Glomerular endothelial cell (primary cell): ENCODE measurements at regions not wholly inside any gene's neighbourhood (a gene's known extent, or its start where the extent isn't known, plus 50 kb on each side); places are given as distances from the start of the nearest gene placed in this dataset.

ENCODE experiments used
- DNase-seq: peaks from one replicate; pipeline ENCODE4 v3.0.0-alpha.2; 2011; ENCODE audit warnings: low read depth, low spot score; ENCODE audit errors: extremely low read depth

DNA sequence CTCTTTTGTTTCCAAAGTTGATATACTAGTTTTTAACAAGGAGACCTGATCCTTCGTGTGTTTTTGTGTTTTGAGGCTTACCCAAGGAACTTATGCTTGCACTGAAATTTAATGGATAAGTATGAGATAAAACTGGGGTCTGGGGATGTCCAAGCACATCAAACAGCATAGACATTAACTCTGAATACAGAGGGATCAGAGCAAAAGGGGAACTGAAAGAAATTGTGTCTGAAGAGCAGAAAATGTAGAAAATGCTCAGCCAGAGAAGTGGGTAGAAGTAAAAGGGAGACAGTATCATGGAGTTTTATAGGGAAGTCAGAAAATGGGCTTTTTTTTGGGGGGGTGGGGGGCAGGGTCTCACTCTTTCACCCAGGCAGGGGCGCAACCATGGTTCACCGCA is 695.4 kb downstream of the ARAP2 start:
- no peak for DNase-seq

DNA sequence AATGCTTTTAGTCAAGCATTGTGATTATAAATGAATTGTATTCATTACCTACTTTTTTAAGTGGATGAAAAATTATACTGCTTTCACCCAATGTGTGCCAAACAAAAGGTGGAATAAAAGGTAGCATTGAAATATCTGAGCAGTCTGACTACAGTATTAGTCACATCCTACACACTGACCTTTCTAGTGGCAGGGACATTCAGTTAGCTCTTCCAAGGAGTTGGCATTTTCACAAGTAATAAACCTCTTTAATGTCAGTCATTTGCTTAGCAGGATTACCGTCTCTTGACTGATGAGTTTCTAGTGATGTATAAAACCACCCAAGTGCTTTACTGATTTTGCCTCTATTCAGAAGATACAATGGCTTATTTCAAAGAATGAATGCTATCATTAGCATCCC is 687.9 kb downstream of the ARAP2 start:
- DNase-seq: no peak

- DNase-seq: no peak
Measured at GRCh38 chr4:35559559-35560365, 684.6 kb downstream of the ARAP2 start.

DNA sequence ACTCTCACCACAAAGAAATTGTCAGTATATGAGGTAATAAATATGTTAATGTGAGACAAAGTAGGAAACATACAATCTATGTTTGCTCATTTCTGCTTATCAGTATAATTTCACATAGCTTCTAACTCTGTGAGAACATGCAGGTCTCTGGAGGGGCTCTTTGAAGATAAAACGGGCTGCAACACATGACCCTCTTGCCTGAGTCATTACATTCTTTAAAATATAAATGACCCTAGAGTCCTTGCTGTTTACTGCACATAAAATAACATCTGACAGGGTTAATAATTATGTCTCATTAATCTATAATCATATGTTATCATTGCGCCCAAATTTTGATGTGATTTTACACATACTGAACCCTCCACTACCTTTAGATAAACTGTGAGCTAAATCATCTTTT is 681.5 kb downstream of the ARAP2 start:
- no peak for DNase-seq

DNA sequence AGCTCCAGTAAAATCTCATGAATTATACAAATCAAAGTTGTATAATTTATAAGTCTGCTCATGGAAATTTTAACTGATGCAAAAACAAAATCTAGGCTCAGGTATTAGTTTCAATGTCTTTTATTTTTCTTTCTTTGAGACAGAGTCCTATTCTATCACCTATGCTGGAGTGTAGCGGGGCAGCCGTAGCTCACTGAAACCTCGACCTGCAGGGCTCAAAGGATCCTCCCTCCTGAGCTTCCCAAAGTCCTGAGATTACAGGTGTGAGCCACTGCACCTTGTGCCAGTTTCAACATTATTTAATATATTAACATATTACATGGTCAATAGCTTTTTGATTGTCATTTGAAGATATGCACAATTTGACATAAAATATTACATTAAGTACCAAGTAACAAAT is 678.7 kb downstream of the ARAP2 start:
- no peak for DNase-seq

- DNase-seq: no peak
Measured at GRCh38 chr4:35591035-35591434, 653.3 kb downstream of the ARAP2 start.

GRCh38 chr4:35604252-35604651 is 640.1 kb downstream of the ARAP2 start:
- DNase-seq: no peak

DNA sequence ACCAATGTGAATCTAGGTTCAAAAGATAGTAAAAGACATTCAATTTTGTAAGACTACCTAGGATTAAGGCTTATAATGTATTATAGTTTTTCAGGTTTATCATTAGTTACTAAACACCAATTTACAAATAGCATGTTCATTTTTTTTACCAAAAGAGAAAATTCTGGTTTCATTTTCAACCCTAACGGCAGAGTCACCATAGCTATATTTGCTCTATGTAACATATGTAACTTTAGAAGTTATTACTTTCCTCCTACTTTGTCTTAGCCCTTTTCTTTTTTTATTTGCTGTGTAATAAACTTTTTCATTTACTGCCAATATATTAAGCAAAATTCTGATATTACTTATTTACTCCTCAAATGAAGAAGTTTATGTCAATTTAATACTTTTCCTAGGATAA is 639.6 kb downstream of the ARAP2 start:
- no peak for DNase-seq

DNA sequence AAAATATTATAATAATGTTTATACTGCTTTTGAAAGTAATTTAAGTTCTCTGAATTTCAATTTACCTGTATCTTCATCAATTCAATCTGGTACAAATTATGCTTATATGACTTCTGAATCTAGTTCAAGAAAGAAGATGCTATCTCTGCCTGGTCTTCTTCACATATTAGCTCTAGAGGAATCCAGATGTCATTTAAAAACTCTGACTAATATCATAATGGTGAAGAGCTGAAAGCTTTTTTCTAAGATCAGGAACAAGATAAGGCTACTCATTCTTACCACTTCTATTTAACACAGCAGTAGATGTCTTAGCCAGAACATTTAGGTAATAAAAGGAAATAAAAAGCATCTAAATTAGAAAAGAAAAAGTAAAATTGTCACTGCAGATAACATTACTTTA is 636.1 kb downstream of the ARAP2 start:
- DNase-seq: no peak

DNA sequence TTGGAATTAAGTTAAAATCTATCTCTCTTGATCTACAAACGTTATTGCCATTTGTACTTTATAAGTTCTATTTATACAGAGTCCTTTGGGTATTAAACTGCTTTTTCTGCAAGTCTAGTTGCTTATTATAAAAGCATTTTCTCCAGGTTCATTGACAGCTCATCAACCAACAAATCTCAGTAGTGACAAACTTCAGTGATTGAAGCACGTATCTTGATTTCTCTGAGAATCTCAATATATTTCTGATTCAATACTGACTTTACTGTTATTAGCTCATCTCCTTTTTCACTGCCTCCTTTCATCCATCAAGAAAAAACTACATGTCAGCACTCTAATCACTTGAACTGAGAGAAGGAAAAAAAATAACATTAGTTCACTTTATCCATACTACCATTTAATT is 630.2 kb downstream of the ARAP2 start:
- DNase-seq: no peak

DNA sequence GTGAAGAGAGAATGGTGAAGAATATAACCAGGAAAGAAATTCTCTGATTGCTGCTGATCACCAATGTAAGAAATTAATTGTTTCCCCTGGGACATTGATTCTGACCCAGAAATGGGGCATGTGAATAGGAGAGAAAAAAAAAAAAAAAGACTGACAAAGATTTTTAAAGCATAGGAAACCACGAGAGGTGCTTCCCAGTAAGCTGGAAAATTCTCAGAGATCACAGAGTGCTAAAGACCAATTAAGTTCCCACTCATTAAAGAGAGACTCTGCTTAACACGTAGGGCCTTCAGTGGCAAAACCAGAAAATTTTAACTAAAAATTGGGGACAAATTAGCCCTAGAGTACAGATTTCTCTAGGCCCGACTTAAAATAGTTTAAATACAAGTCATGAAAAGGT is 604.4 kb downstream of the ARAP2 start:
- no peak for DNase-seq

- DNase-seq: no peak
Measured at GRCh38 chr4:35643661-35644060, 600.7 kb downstream of the ARAP2 start.

- DNase-seq: no peak
Measured at GRCh38 chr4:35644591-35644990, 599.7 kb downstream of the ARAP2 start.

DNA sequence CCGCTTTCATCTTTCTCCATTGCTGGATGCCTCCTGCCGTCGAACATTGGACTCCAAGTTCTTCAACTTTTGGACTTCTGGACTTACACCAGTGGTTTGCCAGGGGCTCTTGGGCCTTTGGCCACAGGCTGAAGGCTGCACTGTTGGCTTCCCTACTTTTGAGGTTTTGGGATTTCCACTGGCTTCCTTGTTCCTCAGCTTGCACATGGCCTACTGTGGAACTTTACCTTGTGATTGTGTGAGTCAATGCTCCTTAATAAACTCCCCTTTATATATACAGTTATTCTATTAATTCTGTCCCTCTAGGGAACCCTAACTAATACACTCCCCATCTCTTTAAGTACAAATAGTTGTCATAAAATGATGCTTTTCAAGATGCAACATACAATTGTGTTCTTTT is 595.3 kb downstream of the ARAP2 start:
- DNase-seq: no peak

- DNase-seq: no peak
Measured at GRCh38 chr4:35649778-35650177, 594.5 kb downstream of the ARAP2 start.

DNA sequence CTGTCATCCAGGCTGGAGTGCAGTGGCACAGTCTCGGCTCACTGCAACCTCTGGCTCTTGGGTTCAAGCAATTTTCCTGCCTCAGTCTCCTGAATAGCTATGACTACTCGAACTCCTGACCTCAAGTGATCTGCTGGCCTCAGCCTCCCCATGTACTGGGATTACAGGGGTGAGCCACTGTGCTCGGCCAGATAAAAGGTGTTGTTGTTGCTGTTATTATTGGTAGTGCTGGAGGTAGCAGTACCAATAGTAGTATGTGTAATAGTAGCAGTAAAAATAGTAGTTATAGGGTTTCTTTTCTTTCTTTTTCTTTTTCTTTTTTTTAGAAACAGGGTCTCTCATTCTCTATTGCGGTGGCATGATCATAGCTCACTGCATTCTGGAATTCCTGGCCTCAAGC is 592.1 kb downstream of the ARAP2 start:
- DNase-seq: no peak

DNA sequence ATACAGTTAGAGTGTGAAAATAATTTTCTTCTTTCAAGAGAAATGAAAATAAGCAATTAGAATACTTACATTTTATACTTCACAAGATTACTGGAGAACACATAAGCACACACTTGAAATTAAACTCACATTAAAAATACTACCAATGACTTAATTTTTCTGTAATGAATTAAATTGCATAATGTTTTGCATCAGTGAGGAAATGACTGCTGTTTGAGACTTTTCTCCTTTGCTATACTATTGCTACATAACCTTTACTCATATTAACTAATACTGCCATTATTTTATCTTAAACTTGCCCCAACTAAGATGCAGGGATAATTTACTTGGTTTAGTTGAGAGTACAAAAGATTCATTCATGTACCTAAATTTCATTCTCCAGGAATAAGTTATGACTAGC is 590.9 kb downstream of the ARAP2 start:
- DNase-seq: no peak

GRCh38 chr4:35673137-35673536 is 571.2 kb downstream of the ARAP2 start:
- no peak for DNase-seq

DNA sequence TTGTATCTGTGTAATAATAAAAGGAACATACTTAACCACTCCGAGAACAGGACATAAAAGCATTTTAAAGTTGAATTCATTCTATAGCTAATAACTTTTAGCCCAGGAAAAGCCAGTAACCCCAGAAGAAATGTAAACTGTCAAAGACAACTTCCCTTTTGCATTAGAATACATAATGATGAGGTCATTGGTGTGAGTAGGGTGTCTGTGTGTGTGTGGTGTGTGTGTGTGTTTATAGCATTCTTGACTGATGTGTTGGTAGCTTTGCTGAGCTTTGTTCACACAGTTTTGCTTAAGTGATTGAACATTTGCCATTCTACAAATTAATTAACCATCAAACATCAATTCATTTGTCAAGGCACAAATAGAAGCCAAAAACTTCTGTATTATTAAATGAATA is 559.6 kb downstream of the ARAP2 start:
- DNase-seq: no peak

DNA sequence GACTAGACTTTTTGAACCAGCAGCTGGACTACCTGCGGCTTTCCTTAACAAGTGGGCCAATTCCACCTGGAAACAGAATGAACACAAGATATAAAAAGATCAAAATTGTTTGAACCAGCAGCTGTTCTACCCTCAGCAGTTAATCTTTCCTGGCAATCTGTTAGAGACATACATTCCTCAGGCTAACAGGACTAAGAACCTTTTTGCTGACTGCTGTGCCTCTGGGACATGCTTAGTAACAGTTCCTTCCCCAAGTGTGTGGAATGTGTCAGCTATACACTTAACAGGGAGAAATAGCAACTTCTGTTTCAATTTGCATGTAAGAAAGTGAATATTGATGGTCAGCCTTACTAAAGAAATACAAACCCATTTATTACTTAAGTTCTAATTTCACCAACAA is 554.4 kb downstream of the ARAP2 start:
- no peak for DNase-seq

GRCh38 chr4:35690271-35690670 is 554.0 kb downstream of the ARAP2 start:
- no peak for DNase-seq

- DNase-seq: no peak
Measured at GRCh38 chr4:35695003-35695402, 549.3 kb downstream of the ARAP2 start.

- DNase-seq: no peak
Measured at GRCh38 chr4:35695421-35695820, 548.9 kb downstream of the ARAP2 start.
